ENCODE measurements at regions not wholly inside any gene's neighbourhood (a gene's known extent, or its start where the extent isn't known, plus 50 kb on each side); places are given as distances from the start of the nearest gene placed in this dataset.

- Histone ChIP-seq H3K27ac (replicated peaks) (no peak overlapping the region), H3K4me3 (replicated peaks; ENCODE audit: insufficient read depth, low read length) (no peak overlapping the region), H3K27me3 (ENCODE audit: insufficient read depth, poor library complexity, severe bottlenecking) (no peaks in the 10 kb centered on the region)
- TF ChIP-seq GABPA (IDR thresholded peaks at IDR 0.05; ENCODE audit: low read depth): no peak
- no peak for TF ChIP-seq CTCF (IDR thresholded peaks at IDR 0.05; ENCODE audit: insufficient read depth, low read length)
- TF ChIP-seq SPI1 (IDR thresholded peaks at IDR 0.05; ENCODE audit: borderline replicate concordance, low read depth): no peak
- TF ChIP-seq, protein P1, sequence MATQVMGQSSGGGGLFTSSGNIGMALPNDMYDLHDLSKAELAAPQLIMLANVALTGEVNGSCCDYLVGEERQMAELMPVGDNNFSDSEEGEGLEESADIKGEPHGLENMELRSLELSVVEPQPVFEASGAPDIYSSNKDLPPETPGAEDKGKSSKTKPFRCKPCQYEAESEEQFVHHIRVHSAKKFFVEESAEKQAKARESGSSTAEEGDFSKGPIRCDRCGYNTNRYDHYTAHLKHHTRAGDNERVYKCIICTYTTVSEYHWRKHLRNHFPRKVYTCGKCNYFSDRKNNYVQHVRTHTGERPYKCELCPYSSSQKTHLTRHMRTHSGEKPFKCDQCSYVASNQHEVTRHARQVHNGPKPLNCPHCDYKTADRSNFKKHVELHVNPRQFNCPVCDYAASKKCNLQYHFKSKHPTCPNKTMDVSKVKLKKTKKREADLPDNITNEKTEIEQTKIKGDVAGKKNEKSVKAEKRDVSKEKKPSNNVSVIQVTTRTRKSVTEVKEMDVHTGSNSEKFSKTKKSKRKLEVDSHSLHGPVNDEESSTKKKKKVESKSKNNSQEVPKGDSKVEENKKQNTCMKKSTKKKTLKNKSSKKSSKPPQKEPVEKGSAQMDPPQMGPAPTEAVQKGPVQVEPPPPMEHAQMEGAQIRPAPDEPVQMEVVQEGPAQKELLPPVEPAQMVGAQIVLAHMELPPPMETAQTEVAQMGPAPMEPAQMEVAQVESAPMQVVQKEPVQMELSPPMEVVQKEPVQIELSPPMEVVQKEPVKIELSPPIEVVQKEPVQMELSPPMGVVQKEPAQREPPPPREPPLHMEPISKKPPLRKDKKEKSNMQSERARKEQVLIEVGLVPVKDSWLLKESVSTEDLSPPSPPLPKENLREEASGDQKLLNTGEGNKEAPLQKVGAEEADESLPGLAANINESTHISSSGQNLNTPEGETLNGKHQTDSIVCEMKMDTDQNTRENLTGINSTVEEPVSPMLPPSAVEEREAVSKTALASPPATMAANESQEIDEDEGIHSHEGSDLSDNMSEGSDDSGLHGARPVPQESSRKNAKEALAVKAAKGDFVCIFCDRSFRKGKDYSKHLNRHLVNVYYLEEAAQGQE (IDR thresholded peaks at IDR 0.05; ENCODE audit: insufficient replicate concordance, low read depth): no peak
- TF ChIP-seq POLR2AphosphoS5 (IDR thresholded peaks at IDR 0.05; ENCODE audit: low read depth): no peak
- DNase-seq (ENCODE audit: low read depth in 1 of 2, low spot score in 1 of 2): no peak
Measured at GRCh38 chr5:34606101-34606500, 50.0 kb upstream of the RAI14 start.

All from HL-60 (cell line).